B cell (primary cell): ENCODE measurements at regions not wholly inside any gene's neighbourhood (a gene's known extent, or its start where the extent isn't known, plus 50 kb on each side); places are given as distances from the start of the nearest gene placed in this dataset.

Experiments
- EZH2 ChIP-seq: IDR thresholded peaks from 2 replicates; pipeline ENCODE4 v1.6.1; 2012; ENCODE audit warnings: borderline replicate concordance, low read depth, mild to moderate bottlenecking, moderate library complexity, low read length; ENCODE audit not compliant: insufficient read depth, poor library complexity, severe bottlenecking
- TF ChIP-seq, protein P1 (sequence below): fragments of 200-600 bp; IDR thresholded peaks from one replicate; pipeline ENCODE4 v1.8.0; 2022; ENCODE audit warnings: antibody characterized with exemption, mild to moderate bottlenecking

DNA sequence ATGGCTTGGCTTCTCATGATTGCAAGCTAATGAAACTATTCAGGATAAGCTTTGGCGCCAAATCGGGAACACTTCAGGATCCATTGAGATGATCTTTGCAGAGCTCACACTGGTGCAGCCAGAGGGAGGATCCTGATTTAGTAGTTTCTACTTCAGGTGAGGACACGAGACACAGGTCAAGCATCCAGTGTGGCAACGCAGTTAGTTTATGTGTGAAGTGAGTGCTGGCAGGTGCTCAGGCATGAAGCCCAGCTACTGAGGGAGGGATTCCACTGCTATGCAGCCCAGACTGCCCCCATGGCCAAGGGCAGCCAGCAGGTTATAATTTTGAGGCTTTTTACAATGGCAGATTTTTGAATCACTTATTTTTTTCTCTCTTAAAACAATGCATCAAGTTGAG is 113.5 kb upstream of the PCED1B start:
- TF ChIP-seq, protein P1, sequence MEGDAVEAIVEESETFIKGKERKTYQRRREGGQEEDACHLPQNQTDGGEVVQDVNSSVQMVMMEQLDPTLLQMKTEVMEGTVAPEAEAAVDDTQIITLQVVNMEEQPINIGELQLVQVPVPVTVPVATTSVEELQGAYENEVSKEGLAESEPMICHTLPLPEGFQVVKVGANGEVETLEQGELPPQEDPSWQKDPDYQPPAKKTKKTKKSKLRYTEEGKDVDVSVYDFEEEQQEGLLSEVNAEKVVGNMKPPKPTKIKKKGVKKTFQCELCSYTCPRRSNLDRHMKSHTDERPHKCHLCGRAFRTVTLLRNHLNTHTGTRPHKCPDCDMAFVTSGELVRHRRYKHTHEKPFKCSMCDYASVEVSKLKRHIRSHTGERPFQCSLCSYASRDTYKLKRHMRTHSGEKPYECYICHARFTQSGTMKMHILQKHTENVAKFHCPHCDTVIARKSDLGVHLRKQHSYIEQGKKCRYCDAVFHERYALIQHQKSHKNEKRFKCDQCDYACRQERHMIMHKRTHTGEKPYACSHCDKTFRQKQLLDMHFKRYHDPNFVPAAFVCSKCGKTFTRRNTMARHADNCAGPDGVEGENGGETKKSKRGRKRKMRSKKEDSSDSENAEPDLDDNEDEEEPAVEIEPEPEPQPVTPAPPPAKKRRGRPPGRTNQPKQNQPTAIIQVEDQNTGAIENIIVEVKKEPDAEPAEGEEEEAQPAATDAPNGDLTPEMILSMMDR: no peak
- no peak for TF ChIP-seq EZH2
